ENCODE measurements at regions not wholly inside any gene's neighbourhood (a gene's known extent, or its start where the extent isn't known, plus 50 kb on each side); places are given as distances from the start of the nearest gene placed in this dataset.

- Histone ChIP-seq H3K27me3 (no peaks in the 10 kb centered on the region), H3K4me3 (ENCODE audit: low read depth in 1 of 2, low read length in 1 of 2) (no peak overlapping the region), H3K27ac (no peak overlapping the region), H3K36me3 (no peaks in the 10 kb centered on the region), H3K9me3 (no peaks in the 10 kb centered on the region), H3K4me1 (ENCODE audit: control insufficient read depth in 1 of 2, insufficient read depth in 1 of 2, low read depth in 1 of 2, low read length in 1 of 2) (no peaks in the 10 kb centered on the region)
- TF ChIP-seq, protein P1, sequence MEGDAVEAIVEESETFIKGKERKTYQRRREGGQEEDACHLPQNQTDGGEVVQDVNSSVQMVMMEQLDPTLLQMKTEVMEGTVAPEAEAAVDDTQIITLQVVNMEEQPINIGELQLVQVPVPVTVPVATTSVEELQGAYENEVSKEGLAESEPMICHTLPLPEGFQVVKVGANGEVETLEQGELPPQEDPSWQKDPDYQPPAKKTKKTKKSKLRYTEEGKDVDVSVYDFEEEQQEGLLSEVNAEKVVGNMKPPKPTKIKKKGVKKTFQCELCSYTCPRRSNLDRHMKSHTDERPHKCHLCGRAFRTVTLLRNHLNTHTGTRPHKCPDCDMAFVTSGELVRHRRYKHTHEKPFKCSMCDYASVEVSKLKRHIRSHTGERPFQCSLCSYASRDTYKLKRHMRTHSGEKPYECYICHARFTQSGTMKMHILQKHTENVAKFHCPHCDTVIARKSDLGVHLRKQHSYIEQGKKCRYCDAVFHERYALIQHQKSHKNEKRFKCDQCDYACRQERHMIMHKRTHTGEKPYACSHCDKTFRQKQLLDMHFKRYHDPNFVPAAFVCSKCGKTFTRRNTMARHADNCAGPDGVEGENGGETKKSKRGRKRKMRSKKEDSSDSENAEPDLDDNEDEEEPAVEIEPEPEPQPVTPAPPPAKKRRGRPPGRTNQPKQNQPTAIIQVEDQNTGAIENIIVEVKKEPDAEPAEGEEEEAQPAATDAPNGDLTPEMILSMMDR (IDR thresholded peaks at IDR 0.05) = no peak
Measured at GRCh38 chr14:66069830-66070541, 416.2 kb upstream of the CCDC196 start.

GRCh38 chr14:66070542-66071319, 415.4 kb upstream of the CCDC196 start:
- no peaks in the 10 kb centered on the region for H3K36me3 ChIP-seq
- H3K4me1 ChIP-seq (ENCODE audit: control insufficient read depth in 1 of 2, insufficient read depth in 1 of 2, low read depth in 1 of 2, low read length in 1 of 2) = no peaks in the 10 kb centered on the region
- TF ChIP-seq, protein P1 (IDR thresholded peaks at IDR 0.05) = peak; percentile 28
- H3K27me3 ChIP-seq = no peaks in the 10 kb centered on the region
- H3K27ac ChIP-seq = no peak overlapping the region
- H3K4me3 ChIP-seq (ENCODE audit: low read depth in 1 of 2, low read length in 1 of 2) = no peak overlapping the region
- no peaks in the 10 kb centered on the region for H3K9me3 ChIP-seq

GRCh38 chr14:66072190-66073084, 413.7 kb upstream of the CCDC196 start:
- Histone ChIP-seq H3K4me3 (ENCODE audit: low read depth in 1 of 2, low read length in 1 of 2) (no peak overlapping the region), H3K4me1 (ENCODE audit: control insufficient read depth in 1 of 2, insufficient read depth in 1 of 2, low read depth in 1 of 2, low read length in 1 of 2) (no peaks in the 10 kb centered on the region), H3K9me3 (no peaks in the 10 kb centered on the region), H3K36me3 (no peaks in the 10 kb centered on the region), H3K27me3 (no peaks in the 10 kb centered on the region), H3K27ac (no peak overlapping the region)
- TF ChIP-seq, protein P1 (IDR thresholded peaks at IDR 0.05) = no peak

DNA sequence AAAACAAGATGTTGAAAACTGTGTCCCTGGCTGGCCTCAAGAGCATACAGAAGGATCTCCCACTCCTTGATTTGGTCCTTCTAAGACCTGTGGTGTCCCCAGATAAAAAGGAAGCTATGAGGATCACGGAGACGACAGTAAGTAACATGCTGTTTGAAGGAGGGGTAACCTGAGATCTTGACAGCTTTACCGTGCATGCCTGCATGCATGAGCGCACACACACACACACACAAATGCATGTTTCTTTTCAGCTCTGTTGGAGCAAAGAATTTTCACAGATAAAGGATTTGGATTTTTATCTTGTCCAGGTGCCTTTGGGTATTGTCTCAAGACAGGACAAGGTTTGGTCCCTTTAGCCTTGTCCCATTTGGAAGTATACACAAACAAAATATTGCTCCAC, 411.6 kb upstream of the CCDC196 start:
- Histone ChIP-seq H3K9me3 (no peaks in the 10 kb centered on the region), H3K36me3 (no peaks in the 10 kb centered on the region), H3K27me3 (no peaks in the 10 kb centered on the region), H3K4me1 (ENCODE audit: control insufficient read depth in 1 of 2, insufficient read depth in 1 of 2, low read depth in 1 of 2, low read length in 1 of 2) (no peaks in the 10 kb centered on the region), H3K4me3 (ENCODE audit: low read depth in 1 of 2, low read length in 1 of 2) (no peak overlapping the region), H3K27ac (no peak overlapping the region)
- TF ChIP-seq, protein P1 (IDR thresholded peaks at IDR 0.05) = no peak

DNA sequence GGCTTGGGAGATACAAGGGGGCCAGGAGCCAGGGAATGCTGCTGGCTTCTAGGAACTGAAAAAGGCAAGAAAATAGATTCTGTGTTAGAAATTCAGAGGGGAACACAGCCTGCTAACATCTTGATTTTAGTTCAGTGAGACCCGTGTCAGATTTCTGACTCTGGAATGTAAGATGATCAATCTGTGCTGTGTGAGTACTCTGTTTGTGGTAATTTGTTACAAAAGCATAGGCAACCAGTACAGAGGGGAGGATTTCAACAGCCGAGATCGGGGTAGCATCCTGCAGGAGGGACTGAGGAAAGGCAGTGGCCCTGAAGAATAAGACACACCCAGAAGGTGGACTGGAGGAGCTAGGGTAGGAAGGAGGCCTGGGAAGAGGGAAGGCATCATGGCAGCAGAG, 410.0 kb upstream of the CCDC196 start:
- TF ChIP-seq, protein P1 (IDR thresholded peaks at IDR 0.05) = no peak
- H3K27ac ChIP-seq = no peak overlapping the region
- H3K36me3 ChIP-seq = no peaks in the 10 kb centered on the region
- H3K27me3 ChIP-seq = no peaks in the 10 kb centered on the region
- no peaks in the 10 kb centered on the region for H3K9me3 ChIP-seq
- H3K4me3 ChIP-seq (ENCODE audit: low read depth in 1 of 2, low read length in 1 of 2) = no peak overlapping the region
- H3K4me1 ChIP-seq (ENCODE audit: control insufficient read depth in 1 of 2, insufficient read depth in 1 of 2, low read depth in 1 of 2, low read length in 1 of 2) = no peaks in the 10 kb centered on the region

Measured in neutrophil (primary cell).